ENCODE measurements at regions not wholly inside any gene's neighbourhood (a gene's known extent, or its start where the extent isn't known, plus 50 kb on each side); places are given as distances from the start of the nearest gene placed in this dataset.

- Mint-ChIP-seq H3K4me1 (ENCODE audit: low read depth) (peaks cover 33% of the 10 kb centered on the region), H3K27ac (no peak overlapping the region), H3K27me3 (ENCODE audit: low read depth) (no peaks in the 10 kb centered on the region), H3K4me3 (no peak overlapping the region), H3K9me3 (no peaks in the 10 kb centered on the region), H3K36me3 (ENCODE audit: low read depth) (no peaks in the 10 kb centered on the region)
- CTCF ChIA-PET: interaction anchor here (0.5 to 1.9 kb wide), 2 partner anchors 15 to 1413 kb away, joined by 3 to 6 read pairs; no protein-coding TSS in a partner anchor
- intact Hi-C loops (cut with micrococcal nuclease): loop anchor here (1.0 to 10.0 kb wide), 5 partner anchors 9 to 1797 kb away; no protein-coding TSS in a partner anchor
- no peak for DNase-seq
Observed at GRCh38 chr3:111314898-111315297, 227.1 kb upstream of the CD96 start.

GRCh38 chr3:111315930-111316587 lies 225.9 kb upstream of the CD96 start:
- Mint-ChIP-seq H3K9me3 (no peaks in the 10 kb centered on the region), H3K27me3 (ENCODE audit: low read depth) (no peaks in the 10 kb centered on the region), H3K27ac (no peak overlapping the region), H3K36me3 (ENCODE audit: low read depth) (no peaks in the 10 kb centered on the region), H3K4me1 (ENCODE audit: low read depth) (peaks cover 24% of the 10 kb centered on the region), H3K4me3 (no peak overlapping the region)
- DNase-seq: no peak
- intact Hi-C loops (cut with micrococcal nuclease): loop anchor here (1.0 to 10.0 kb wide), 3 partner anchors 8 to 649 kb away; no protein-coding TSS in a partner anchor
- CTCF ChIA-PET: no interaction called here

- no peak overlapping the region for H3K4me3 Mint-ChIP-seq
- CTCF ChIA-PET: no interaction called here
- intact Hi-C loops (cut with micrococcal nuclease): loop anchor here (10.0 kb wide), 2 partner anchors 503 to 647 kb away; no protein-coding TSS in a partner anchor
Observed at GRCh38 chr3:111318289-111318688, 223.7 kb upstream of the CD96 start.

GRCh38 chr3:111319598-111319997 lies 222.4 kb upstream of the CD96 start:
- Mint-ChIP-seq H3K27me3 (ENCODE audit: low read depth) (no peaks in the 10 kb centered on the region), H3K9me3 (no peaks in the 10 kb centered on the region), H3K36me3 (ENCODE audit: low read depth) (no peaks in the 10 kb centered on the region), H3K4me1 (ENCODE audit: low read depth) (peaks cover 15% of the 10 kb centered on the region), H3K27ac (no peak overlapping the region), H3K4me3 (no peak overlapping the region)
- intact Hi-C loops (cut with micrococcal nuclease): loop anchor here (10.0 kb wide), 2 partner anchors 505 to 645 kb away; no protein-coding TSS in a partner anchor
- CTCF ChIA-PET: interaction anchor here (1.1 kb wide), 1 partner anchor 15 kb away, joined by 3 read pairs; no protein-coding TSS in a partner anchor
- no peak for DNase-seq

More at GRCh38 chr3:111318289-111318688, 223.7 kb upstream of the CD96 start:
- DNase-seq: no peak
- Mint-ChIP-seq H3K4me1 (ENCODE audit: low read depth) (peaks cover 7% of the 10 kb centered on the region), H3K27me3 (ENCODE audit: low read depth) (no peaks in the 10 kb centered on the region), H3K36me3 (ENCODE audit: low read depth) (no peaks in the 10 kb centered on the region), H3K9me3 (no peaks in the 10 kb centered on the region), H3K27ac (no peak overlapping the region)

GRCh38 chr3:111321786-111322185 lies 220.2 kb upstream of the CD96 start:
- H3K27ac Mint-ChIP-seq: no peak overlapping the region
- no peaks in the 10 kb centered on the region for H3K36me3 Mint-ChIP-seq (ENCODE audit: low read depth)
- peaks cover 34% of the 10 kb centered on the region for H3K4me1 Mint-ChIP-seq (ENCODE audit: low read depth)
- no peaks in the 10 kb centered on the region for H3K27me3 Mint-ChIP-seq (ENCODE audit: low read depth)
- CTCF ChIA-PET: interaction anchor here (1.0 kb wide), 1 partner anchor 217 kb away, joined by 3 read pairs; no protein-coding TSS in a partner anchor
- intact Hi-C loops (cut with micrococcal nuclease): loop anchor here (5.0 kb wide), 2 partner anchors 249 to 1514 kb away; partner anchors contain the start of gene NECTIN3
- peaks cover 3% of the 10 kb centered on the region for H3K9me3 Mint-ChIP-seq
- H3K4me3 Mint-ChIP-seq: no peak overlapping the region
- DNase-seq: no peak

- Mint-ChIP-seq H3K4me3 (no peak overlapping the region), H3K9me3 (peaks cover 3% of the 10 kb centered on the region), H3K36me3 (ENCODE audit: low read depth) (no peaks in the 10 kb centered on the region), H3K27ac (no peak overlapping the region), H3K27me3 (ENCODE audit: low read depth) (no peaks in the 10 kb centered on the region), H3K4me1 (ENCODE audit: low read depth) (peaks cover 34% of the 10 kb centered on the region)
- intact Hi-C loops (cut with micrococcal nuclease): loop anchor here (5.0 kb wide), 2 partner anchors 251 to 1516 kb away; partner anchors contain the start of gene NECTIN3
- no peak for DNase-seq
- CTCF ChIA-PET: interaction anchor here (0.7 to 1.0 kb wide), 3 partner anchors 11 to 216 kb away, joined by 3 to 5 read pairs (median 3); no protein-coding TSS in a partner anchor
Observed at GRCh38 chr3:111323019-111323418, 219.0 kb upstream of the CD96 start.

GRCh38 chr3:111324151-111324550 lies 217.8 kb upstream of the CD96 start:
- no peak overlapping the region for H3K4me3 Mint-ChIP-seq
- CTCF ChIA-PET: no interaction called here
- no peaks in the 10 kb centered on the region for H3K27me3 Mint-ChIP-seq (ENCODE audit: low read depth)
- H3K36me3 Mint-ChIP-seq (ENCODE audit: low read depth): no peaks in the 10 kb centered on the region
- H3K4me1 Mint-ChIP-seq (ENCODE audit: low read depth): peaks cover 34% of the 10 kb centered on the region
- no peak for DNase-seq
- peak overlapping the region; percentile 51 for H3K27ac Mint-ChIP-seq
- H3K9me3 Mint-ChIP-seq: peaks cover 3% of the 10 kb centered on the region
- intact Hi-C loops (cut with micrococcal nuclease): loop anchor here (1.0 to 5.0 kb wide), 4 partner anchors 9 to 1517 kb away; partner anchors contain the start of gene NECTIN3

GRCh38 chr3:111324645-111325044 lies 217.4 kb upstream of the CD96 start:
- H3K27me3 Mint-ChIP-seq (ENCODE audit: low read depth): no peaks in the 10 kb centered on the region
- H3K36me3 Mint-ChIP-seq (ENCODE audit: low read depth): no peaks in the 10 kb centered on the region
- peak overlapping the region; percentile 4 for H3K27ac Mint-ChIP-seq
- no peak for DNase-seq
- intact Hi-C loops (cut with micrococcal nuclease): loop anchor here (1.0 to 5.0 kb wide), 4 partner anchors 9 to 1517 kb away; partner anchors contain the start of gene NECTIN3
- peak overlapping the region; percentile 10 for H3K4me3 Mint-ChIP-seq
- CTCF ChIA-PET: no interaction called here
- H3K4me1 Mint-ChIP-seq (ENCODE audit: low read depth): peaks cover 34% of the 10 kb centered on the region
- H3K9me3 Mint-ChIP-seq: peaks cover 3% of the 10 kb centered on the region

GRCh38 chr3:111325160-111325718 lies 216.8 kb upstream of the CD96 start:
- Mint-ChIP-seq H3K9me3 (peaks cover 3% of the 10 kb centered on the region), H3K4me1 (ENCODE audit: low read depth) (peaks cover 34% of the 10 kb centered on the region), H3K36me3 (ENCODE audit: low read depth) (no peaks in the 10 kb centered on the region), H3K4me3 (no peak overlapping the region), H3K27ac (no peak overlapping the region), H3K27me3 (ENCODE audit: low read depth) (no peaks in the 10 kb centered on the region)
- CTCF ChIA-PET: no interaction called here
- intact Hi-C loops (cut with micrococcal nuclease): loop anchor here (2.0 kb wide), 1 partner anchor 14 kb away; no protein-coding TSS in a partner anchor
- no peak for DNase-seq

GRCh38 chr3:111326144-111326995 lies 215.6 kb upstream of the CD96 start:
- Mint-ChIP-seq H3K9me3 (peaks cover 3% of the 10 kb centered on the region), H3K4me1 (ENCODE audit: low read depth) (peaks cover 34% of the 10 kb centered on the region), H3K27me3 (ENCODE audit: low read depth) (no peaks in the 10 kb centered on the region), H3K27ac (no peak overlapping the region), H3K4me3 (no peak overlapping the region), H3K36me3 (ENCODE audit: low read depth) (no peaks in the 10 kb centered on the region)
- intact Hi-C loops (cut with micrococcal nuclease): loop anchor here (1.0 kb wide), 1 partner anchor 10 kb away; no protein-coding TSS in a partner anchor
- CTCF ChIA-PET: no interaction called here
- no peak for DNase-seq

- no peaks in the 10 kb centered on the region for H3K36me3 Mint-ChIP-seq (ENCODE audit: low read depth)
- no peak for DNase-seq
- CTCF ChIA-PET: no interaction called here
- H3K4me1 Mint-ChIP-seq (ENCODE audit: low read depth): peaks cover 11% of the 10 kb centered on the region
- no peaks in the 10 kb centered on the region for H3K9me3 Mint-ChIP-seq
- H3K4me3 Mint-ChIP-seq: no peak overlapping the region
- H3K27ac Mint-ChIP-seq: no peak overlapping the region
- intact Hi-C loops (cut with micrococcal nuclease): no loop called here
- H3K27me3 Mint-ChIP-seq (ENCODE audit: low read depth): no peaks in the 10 kb centered on the region
Observed at GRCh38 chr3:111331306-111331705, 210.7 kb upstream of the CD96 start.

GRCh38 chr3:111331912-111332311 lies 210.1 kb upstream of the CD96 start:
- Mint-ChIP-seq H3K27me3 (ENCODE audit: low read depth) (no peaks in the 10 kb centered on the region), H3K36me3 (ENCODE audit: low read depth) (no peaks in the 10 kb centered on the region), H3K4me1 (ENCODE audit: low read depth) (peaks cover 12% of the 10 kb centered on the region), H3K27ac (no peak overlapping the region), H3K4me3 (no peak overlapping the region), H3K9me3 (no peaks in the 10 kb centered on the region)
- intact Hi-C loops (cut with micrococcal nuclease): no loop called here
- no peak for DNase-seq
- CTCF ChIA-PET: no interaction called here
